22Rv1 (cell line): ENCODE measurements at regions not wholly inside any gene's neighbourhood (a gene's known extent, or its start where the extent isn't known, plus 50 kb on each side); places are given as distances from the start of the nearest gene placed in this dataset.

Source experiments
- ZFX ChIP-seq: fragments of 450-650 bp; IDR thresholded peaks from 2 replicates; pipeline ENCODE4 v1.6.1; 2017; ENCODE audit warnings: antibody characterized with exemption, borderline replicate concordance
- TF ChIP-seq, protein P1 (sequence below): fragments of 450-650 bp; IDR thresholded peaks from 2 replicates; pipeline ENCODE4 v1.5.1; 2017; ENCODE audit warnings: mild to moderate bottlenecking

DNA sequence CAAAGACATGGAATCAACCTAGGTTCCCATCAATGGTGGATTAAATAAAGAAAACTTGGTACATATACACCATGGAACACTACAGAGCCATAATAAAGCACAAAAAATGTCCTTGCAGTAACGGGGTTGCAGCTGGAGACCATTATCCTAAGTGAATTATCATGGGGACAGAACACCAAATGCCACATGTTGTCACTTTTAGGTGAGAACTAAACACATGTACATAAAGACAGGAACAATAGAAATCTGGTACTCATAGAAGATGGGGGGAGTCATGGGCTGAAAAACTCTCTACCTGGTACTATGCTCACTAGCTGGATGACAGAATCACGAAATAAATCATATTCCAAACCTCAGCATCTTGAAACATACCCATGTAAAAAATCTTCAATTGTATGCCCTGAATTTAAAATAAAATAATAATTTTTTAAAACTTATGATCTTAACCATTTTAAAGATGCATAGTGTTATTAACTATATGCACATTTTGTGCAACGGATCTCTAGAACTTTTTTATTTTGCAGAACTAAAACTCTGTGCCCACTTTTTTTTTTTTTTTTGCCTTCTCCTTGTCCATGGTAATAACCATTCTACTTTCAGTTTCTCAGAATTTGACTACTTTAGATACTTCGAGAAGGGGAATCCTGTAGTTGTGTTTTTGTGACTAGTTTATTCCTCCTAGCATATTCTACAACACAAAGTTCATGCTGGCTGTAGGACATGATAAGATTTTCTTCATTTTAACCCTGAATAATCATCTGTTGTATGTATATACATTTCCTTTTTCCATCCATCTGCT lies 1081.6 kb upstream of the ACO1 start:
- TF ChIP-seq, protein P1, sequence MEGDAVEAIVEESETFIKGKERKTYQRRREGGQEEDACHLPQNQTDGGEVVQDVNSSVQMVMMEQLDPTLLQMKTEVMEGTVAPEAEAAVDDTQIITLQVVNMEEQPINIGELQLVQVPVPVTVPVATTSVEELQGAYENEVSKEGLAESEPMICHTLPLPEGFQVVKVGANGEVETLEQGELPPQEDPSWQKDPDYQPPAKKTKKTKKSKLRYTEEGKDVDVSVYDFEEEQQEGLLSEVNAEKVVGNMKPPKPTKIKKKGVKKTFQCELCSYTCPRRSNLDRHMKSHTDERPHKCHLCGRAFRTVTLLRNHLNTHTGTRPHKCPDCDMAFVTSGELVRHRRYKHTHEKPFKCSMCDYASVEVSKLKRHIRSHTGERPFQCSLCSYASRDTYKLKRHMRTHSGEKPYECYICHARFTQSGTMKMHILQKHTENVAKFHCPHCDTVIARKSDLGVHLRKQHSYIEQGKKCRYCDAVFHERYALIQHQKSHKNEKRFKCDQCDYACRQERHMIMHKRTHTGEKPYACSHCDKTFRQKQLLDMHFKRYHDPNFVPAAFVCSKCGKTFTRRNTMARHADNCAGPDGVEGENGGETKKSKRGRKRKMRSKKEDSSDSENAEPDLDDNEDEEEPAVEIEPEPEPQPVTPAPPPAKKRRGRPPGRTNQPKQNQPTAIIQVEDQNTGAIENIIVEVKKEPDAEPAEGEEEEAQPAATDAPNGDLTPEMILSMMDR: no peak
- no peak for TF ChIP-seq ZFX
